Cardiac septum (tissue), 1 donor: ENCODE measurements at regions not wholly inside any gene's neighbourhood (a gene's known extent, or its start where the extent isn't known, plus 50 kb on each side); places are given as distances from the start of the nearest gene placed in this dataset.

Experiments used
- DNase-seq: peaks from one replicate; pipeline ENCODE4 v3.0.0-alpha.2; 2020; ENCODE audit warnings: low spot score
- intact Hi-C: fragments of 100-400 bp; cut with DNase I; formaldehyde crosslinking; loops from one replicate; pipeline ENCODE4 v1.14.0; 2022
- donor health status: DM: no; HTN: no; CAD: no.

DNA sequence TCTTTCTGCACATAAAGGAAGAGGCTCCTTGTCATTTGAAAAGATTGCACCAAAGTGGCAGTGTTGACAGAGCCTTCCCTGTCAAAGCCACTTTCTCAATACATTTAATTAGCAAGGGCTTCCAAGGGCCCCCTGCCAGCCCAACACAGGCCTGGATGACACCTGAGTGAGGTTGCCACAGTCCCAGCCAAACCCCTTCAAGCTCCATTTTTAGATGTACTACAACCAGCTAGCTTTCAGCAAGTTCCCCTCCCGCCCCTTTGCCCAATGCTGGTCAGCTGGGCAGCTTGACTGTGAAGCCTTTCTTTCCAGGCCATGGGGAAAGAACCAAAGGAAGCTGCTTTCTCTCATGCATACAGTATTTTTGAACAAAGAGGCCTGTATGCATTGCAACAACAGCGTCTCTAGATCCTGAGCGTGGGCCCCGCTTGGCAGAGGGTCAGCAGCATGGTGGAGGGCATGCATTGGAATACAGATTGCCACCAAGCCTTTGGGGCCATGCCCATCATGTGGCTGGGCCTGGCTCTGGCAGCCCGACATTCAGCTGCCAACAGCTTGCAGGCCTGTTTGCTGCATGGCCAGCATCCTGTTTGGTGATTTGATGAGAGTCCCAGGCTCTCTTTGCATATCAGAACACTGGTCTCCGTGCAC, 261.1 kb upstream of the GATB start:
- DNase-seq = peak; percentile 79
- intact Hi-C loops = no loop called here

DNA sequence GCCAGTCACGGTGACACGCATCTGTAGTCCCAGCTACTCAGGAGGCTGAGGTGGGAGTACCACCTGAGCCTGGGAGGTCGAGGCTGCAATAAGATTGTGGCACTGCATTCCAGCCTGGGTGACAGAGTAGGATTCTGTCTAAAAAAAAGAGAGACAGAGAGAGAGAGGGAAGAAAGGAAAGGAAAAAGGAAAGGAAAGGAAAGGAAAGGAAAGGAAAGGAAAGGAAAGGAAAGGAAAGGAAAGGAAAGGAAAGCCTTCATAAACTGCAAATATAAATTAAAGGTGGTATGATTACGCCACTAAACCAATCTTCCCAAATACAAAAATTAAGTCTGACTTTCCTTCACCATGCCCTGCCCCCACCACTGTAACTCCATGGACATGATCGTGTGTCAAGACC, 259.3 kb upstream of the GATB start:
- DNase-seq = no peak
- intact Hi-C loops = no loop called here

DNA sequence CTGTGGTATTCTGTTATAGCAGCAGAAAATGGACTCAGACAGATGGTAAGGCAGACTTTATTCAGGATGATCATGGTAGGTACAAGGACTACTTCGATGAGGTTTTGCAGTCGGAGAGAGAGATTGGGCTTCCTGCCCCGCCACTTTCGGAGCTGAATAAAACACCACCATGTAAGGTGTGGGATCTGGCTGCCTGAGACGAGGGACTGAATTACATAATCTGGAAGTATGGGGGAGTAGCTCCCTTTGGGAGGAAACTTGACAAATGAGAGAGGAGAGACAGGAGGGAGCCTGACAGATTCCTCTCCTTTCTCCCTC, 255.5 kb upstream of the GATB start:
- intact Hi-C loops = no loop called here
- DNase-seq = no peak

DNA sequence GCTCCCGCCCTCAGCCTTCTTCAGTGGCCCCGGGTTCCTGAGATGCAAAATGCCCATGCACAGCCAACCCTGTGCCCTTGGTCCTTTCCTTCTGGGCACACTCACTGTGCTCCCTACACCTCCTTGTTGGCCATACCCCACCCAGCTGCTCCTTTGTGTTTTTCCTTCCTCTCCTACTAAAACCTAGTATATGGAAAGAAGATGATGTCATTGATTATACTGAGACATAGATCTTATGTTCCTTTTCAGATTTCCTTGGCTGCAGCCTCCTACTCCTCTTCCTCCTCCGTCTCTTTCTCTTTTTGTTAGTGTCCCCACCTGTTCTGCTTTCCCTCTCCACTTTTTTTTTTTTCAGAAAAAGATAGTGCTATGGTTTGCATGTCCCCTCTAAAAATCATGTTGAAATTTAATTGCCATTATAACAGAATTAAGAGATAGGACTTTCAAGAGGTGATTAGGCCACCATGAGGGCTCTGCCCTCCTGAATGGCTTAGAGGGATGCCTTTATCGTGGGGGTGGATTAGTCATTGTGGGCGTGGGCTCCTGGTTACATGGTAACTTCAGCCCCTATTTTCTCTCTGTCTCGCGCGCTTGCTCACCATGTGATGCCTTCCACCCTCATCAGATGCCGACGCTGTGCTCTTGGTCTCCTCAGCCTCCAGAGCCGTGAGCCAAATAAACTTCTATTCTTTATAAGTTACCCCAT, 254.9 kb upstream of the GATB start:
- no peak for DNase-seq
- intact Hi-C loops = no loop called here

GRCh38 chr4:152014280-152014679, 253.5 kb upstream of the GATB start:
- intact Hi-C loops = no loop called here
- no peak for DNase-seq

DNA sequence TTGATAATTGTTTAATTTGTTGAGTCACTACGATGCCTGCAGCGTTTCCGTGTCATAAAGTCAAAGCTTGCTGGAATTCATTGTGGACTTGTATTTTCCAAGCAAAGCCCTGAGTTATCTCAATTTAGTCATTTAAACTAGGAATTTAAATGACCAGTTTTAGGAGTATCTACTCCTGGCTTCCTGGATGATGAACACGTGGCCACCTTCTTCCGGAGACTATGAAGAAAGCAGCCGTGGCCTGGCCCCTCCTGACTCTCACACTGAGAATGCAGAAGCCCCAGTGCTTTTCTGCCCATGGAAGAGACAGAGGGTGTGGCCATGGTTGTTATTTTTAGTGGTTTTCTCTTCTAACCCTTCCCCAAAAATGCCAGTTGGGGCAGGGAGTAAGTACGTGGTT, 250.7 kb upstream of the GATB start:
- intact Hi-C loops = no loop called here
- no peak for DNase-seq

GRCh38 chr4:152010710-152011079, 249.9 kb upstream of the GATB start:
- no peak for DNase-seq
- intact Hi-C loops = no loop called here

DNA sequence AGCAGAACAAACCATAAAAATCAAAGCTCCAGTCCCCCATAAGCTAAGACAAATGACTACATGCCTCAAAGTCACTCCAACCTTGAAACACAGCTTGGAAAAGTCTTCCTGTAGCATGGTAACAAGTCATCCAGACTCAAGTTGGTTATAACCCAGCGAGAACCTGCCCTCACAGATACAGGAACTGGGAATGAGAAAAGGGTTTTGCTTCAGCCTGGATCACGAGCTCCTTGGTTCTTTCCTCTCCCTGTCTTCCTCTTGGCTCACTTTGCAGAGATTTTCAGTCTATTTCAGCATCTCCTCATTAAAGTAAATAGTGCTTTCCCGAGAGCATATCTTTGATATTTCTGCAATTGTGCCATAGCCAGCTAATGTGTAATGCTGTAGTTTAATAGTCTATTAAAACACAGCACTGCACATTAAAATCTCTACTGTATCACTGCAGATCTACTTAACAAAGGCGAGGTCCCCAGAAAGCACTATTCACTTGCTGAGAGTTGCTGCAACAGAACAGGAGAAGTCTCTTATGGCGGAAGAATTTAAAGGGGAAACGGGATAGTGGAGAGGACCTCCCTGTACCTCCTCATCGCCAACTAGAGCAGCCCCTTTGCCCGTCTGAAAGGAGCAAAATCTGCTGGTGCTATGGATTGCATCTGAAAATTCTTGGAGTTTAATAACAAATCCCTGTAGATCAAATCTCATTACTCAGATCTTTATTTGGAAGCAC, 249.3 kb upstream of the GATB start:
- DNase-seq = no peak
- intact Hi-C loops = no loop called here

- intact Hi-C loops = no loop called here
- DNase-seq = no peak
Measured at GRCh38 chr4:152009031-152009670, 248.3 kb upstream of the GATB start.

GRCh38 chr4:152007111-152007510, 246.3 kb upstream of the GATB start:
- intact Hi-C loops = no loop called here

DNA sequence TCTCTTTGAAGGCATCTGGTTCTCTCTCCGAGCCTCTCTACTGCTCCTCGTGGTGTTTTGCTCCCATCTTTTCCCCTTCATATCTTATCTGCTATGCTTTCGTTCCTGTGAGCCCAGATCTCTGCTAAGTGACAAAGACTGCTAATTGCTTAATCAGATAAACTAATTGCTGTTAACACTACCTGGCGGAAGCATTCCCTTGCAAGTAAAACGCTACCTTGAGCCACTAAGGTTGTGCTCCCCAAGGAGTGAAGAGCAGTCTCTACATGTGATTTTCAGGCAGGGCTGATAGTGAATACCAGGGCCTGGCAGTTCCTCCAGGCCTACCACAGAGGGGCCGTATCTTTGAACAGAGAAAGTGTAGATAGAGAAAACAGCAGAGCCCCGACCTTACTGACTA, 244.0 kb upstream of the GATB start:
- no peak for DNase-seq
- intact Hi-C loops = no loop called here

More at GRCh38 chr4:152007111-152007510, 246.3 kb upstream of the GATB start:
- no peak for DNase-seq

DNA sequence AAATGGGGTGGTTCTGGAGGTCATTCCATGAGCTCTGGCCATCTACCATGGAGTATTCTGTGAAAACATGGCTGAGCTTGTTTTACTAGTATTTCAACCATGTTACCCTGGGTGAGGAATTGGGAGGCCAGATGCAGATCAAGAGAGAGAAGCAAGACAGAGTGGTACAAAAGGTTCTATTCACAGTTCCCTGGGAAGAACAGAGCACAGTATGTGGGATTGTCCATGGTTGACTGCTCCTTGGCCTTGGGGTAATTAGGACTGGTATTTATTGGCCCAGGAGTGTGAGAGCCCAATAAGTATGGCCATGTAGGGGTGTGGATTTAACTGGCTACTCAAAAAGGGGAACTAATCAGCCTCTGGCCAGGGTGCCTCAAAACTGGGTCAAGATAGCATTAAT, 239.7 kb upstream of the GATB start:
- intact Hi-C loops = no loop called here
- no peak for DNase-seq

- intact Hi-C loops = no loop called here
- DNase-seq = no peak
Measured at GRCh38 chr4:151998723-151999122, 237.9 kb upstream of the GATB start.

DNA sequence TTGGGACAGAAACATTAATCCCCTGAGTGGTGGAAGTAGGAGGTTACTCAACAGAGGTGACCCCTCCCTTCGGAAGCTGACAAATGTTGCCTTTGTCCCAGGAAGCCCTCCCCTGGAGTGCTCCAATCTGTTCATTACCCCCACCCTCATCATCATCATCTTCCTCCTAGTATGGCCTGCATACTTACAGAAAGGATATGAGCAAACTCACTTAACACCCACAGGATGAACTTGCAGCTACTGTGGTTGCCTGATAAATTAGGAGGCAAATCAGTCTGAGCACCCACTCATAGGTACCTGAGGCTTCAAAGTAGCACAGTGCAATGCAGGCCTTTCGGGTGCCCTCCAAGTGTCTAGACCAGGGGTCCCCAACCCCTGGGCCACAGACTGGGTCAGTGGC, 236.7 kb upstream of the GATB start:
- intact Hi-C loops = no loop called here
- DNase-seq = no peak

DNA sequence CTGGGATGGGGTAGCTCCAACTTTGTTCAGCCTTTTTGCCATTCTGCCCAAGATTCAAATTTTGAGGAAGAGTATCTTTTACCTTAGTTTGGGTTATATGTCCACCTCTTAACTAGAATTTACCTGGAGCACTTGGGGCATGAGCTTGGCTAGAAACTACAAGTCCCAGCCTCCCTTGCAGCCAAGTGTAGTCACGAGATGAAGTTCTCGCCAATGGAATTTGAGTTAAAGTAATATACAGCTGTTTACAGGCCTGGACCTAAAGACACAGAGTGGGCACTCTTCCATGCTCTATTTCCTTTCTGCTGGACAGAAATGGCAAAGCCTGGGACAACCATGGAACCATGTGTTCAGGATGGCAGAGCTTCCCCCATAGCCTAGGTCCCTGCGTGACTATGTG, 233.6 kb upstream of the GATB start:
- intact Hi-C loops = no loop called here
- no peak for DNase-seq

- intact Hi-C loops = no loop called here
- no peak for DNase-seq
Measured at GRCh38 chr4:151993521-151993920, 232.7 kb upstream of the GATB start.

GRCh38 chr4:151992332-151993154, 231.7 kb upstream of the GATB start:
- no peak for DNase-seq
- intact Hi-C loops = no loop called here

DNA sequence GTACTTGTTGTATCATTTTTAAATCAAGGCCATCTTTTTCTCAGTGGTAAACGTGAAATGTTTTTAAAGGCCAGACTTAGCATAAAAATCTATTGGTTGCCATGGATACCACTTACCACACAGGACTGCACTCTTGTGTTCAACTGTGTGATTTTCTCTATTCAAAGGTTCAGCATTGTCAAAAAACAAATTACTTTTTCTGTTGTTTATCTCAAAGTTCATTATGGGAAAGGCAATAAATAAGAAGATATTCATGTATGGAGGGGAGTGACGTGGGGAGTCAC, 231.0 kb upstream of the GATB start:
- intact Hi-C loops = no loop called here
- no peak for DNase-seq

GRCh38 chr4:151991001-151991883, 230.4 kb upstream of the GATB start:
- intact Hi-C loops = no loop called here
- no peak for DNase-seq
